Spleen (tissue), 11 donors: ENCODE measurements at regions not wholly inside any gene's neighbourhood (a gene's known extent, or its start where the extent isn't known, plus 50 kb on each side); places are given as distances from the start of the nearest gene placed in this dataset.

Experiments
- DNase-seq: peaks from one replicate; pipeline ENCODE4 v3.0.0-alpha.2; 2020
- H3K27ac ChIP-seq, 8 donors: fragments of 200-600 bp; sonication (generic) in 7 of 8; 1 replicate in 4 of 8; 2 replicates in 4 of 8; pipeline versions ENCODE4 v1.5.0 to v1.8.0; 2016 to 2021; ENCODE audit warnings: inconsistent platforms in 4 of 8, mild to moderate bottlenecking in 4 of 8, moderate library complexity in 1 of 8
- H3K27me3 ChIP-seq, 7 donors: fragments of 200-600 bp; sonication (generic) in 6 of 7; replicated peaks in 1 of 7; 1 replicate in 4 of 7; 2 replicates in 3 of 7; pipeline versions ENCODE4 v1.5.0 to v1.8.0; 2016 to 2021; ENCODE audit warnings: inconsistent platforms in 3 of 7, mild to moderate bottlenecking in 1 of 7
- H3K36me3 ChIP-seq, 6 donors: fragments of 200-600 bp; sonication (generic) in 5 of 6; 1 replicate in 4 of 6; 2 replicates in 2 of 6; pipeline versions ENCODE4 v1.5.0 to v1.8.0; 2016 to 2021; ENCODE audit warnings: inconsistent platforms in 2 of 6
- H3K4me1 ChIP-seq, 6 donors: fragments of 200-600 bp; sonication (generic) in 5 of 6; 1 replicate in 3 of 6; 2 replicates in 3 of 6; pipeline versions ENCODE4 v1.5.0 to v1.8.0; 2016 to 2021; ENCODE audit warnings: inconsistent platforms in 3 of 6
- H3K4me3 ChIP-seq, 8 donors: fragments of 200-600 bp; sonication (generic) in 7 of 8; 1 replicate in 4 of 8; 2 replicates in 4 of 8; pipeline versions ENCODE4 v1.5.0 to v1.8.0; 2016 to 2021; ENCODE audit warnings: inconsistent platforms in 4 of 8, mild to moderate bottlenecking in 4 of 8, moderate library complexity in 2 of 8
- H3K9me3 ChIP-seq, 8 donors: fragments of 200-600 bp; sonication (generic) in 7 of 8; 1 replicate in 4 of 8; 2 replicates in 4 of 8; pipeline versions ENCODE4 v1.5.0 to v1.8.0; 2016 to 2021; ENCODE audit warnings: inconsistent platforms in 4 of 8
- POLR2A ChIP-seq, 3 donors: fragments of 450-650 bp; IDR thresholded peaks; one replicate each; pipeline ENCODE4 v1.5.1; 2017; ENCODE audit warnings: antibody characterized with exemption in 3 of 3, mild to moderate bottlenecking in 1 of 3
- POLR2AphosphoS5 ChIP-seq, 3 donors: sonication (generic); formaldehyde crosslinking; IDR thresholded peaks; one replicate each; pipeline ENCODE4 v1.5.1; 2017; ENCODE audit warnings: antibody characterized with exemption in 3 of 3
- WGBS, 5 donors: extraction: QIAGEN DNeasy Blood & Tissue Kit in 3 of 5; methylation state at CpG; one replicate each; pipeline versions ENCODE4 v1.1.5 to v1.1.7; 2013 to 2018; 5-methylcytosine and 5-hydroxymethylcytosine counted together
- intact Hi-C: fragments of 100-400 bp; cut with DNase I; formaldehyde crosslinking; loops from one replicate; pipeline ENCODE4 v1.15.0; 2023; ENCODE audit warnings: low total_unique reads
- TF ChIP-seq, protein P1 (sequence below), 11 experiments: fragments of 200-600 bp in 7 of 11; fragments of 450-650 bp in 4 of 11; sonication (generic) in 4 of 11; IDR thresholded peaks in 8 of 11; conservative IDR thresholded peaks in 3 of 11; 1 replicate in 7 of 11; 2 replicates in 4 of 11; pipeline versions ENCODE4 v1.4.0 to v1.8.0; 2016 to 2021; ENCODE audit warnings: antibody characterized with exemption in 11 of 11, inconsistent platforms in 4 of 11, mild to moderate bottlenecking in 1 of 11
- donor health status: healthy with polysubstance abuse.
- donor health status: DM: no; HTN: no; CAD: no; lungs with moderate emphysema.
- donor health status: DM: no; HTN: no; CAD: no.
- donor health status: Bipolar disorder and iron deficiency.
- donor health status: healthy.
- donor health status: DM: no; HTN: no; CAD: no.
- donor health status: DM: yes; HTN: yes; CAD: no.

DNA sequence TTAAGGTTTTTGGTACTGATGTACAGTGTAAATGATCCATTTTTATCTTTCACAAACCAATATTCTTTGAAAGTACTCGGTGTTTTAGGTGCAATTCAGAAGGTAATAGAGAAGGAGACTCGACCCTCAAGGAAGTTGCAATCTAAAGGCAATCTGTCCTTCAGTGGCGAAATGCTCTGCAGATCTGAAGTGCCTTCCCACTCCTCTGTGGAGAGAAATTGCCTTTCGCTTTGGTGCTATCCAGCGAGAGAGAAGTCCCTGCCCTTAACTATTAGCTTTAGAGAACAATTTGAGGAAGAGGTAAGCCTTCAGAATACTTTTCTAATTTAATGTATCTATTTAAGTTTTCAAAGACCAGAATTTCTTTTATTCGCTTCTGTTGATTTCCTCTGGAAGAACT is 371.8 kb upstream of the FANCL start:
- 50 to 81% (median 57%) methylated on average over 6 of the region's 6 CpGs for WGBS, 5 donors
- TF ChIP-seq, protein P1, sequence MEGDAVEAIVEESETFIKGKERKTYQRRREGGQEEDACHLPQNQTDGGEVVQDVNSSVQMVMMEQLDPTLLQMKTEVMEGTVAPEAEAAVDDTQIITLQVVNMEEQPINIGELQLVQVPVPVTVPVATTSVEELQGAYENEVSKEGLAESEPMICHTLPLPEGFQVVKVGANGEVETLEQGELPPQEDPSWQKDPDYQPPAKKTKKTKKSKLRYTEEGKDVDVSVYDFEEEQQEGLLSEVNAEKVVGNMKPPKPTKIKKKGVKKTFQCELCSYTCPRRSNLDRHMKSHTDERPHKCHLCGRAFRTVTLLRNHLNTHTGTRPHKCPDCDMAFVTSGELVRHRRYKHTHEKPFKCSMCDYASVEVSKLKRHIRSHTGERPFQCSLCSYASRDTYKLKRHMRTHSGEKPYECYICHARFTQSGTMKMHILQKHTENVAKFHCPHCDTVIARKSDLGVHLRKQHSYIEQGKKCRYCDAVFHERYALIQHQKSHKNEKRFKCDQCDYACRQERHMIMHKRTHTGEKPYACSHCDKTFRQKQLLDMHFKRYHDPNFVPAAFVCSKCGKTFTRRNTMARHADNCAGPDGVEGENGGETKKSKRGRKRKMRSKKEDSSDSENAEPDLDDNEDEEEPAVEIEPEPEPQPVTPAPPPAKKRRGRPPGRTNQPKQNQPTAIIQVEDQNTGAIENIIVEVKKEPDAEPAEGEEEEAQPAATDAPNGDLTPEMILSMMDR (IDR thresholded peaks at IDR 0.05 in 8 of 11, conservative IDR thresholded peaks at IDR 0.05 in 3 of 11) = no peak
- TF ChIP-seq POLR2A (IDR thresholded peaks at IDR 0.05) (no peak), POLR2AphosphoS5 (IDR thresholded peaks at IDR 0.05) (no peak)

DNA sequence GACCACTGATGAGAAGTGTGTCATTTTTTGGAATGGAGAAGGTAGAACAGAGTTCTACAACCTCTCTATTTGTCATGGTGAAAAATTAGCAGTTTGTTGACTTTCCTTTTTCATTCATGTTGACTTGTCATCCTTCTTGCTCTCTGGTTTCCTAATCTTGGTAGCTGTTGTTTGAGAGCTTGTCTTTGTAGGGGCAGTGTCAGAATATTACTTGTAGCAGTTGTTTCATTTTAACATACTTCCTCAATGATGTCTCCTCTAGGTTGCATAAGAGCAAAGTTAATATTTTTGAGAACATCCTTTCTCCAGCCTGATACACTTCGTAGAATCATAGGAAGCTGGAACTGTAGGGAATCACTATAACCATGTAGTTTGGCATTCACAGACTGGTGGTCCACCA is 368.2 kb upstream of the FANCL start:
- H3K27ac ChIP-seq = no peak overlapping the region
- no peaks in the 10 kb centered on the region for H3K9me3 ChIP-seq
- intact Hi-C loops = no loop called here
- peaks cover 0 to under 1% (median 0%) of the 10 kb centered on the region in 6 donors for H3K4me1 ChIP-seq
- H3K36me3 ChIP-seq = no peaks in the 10 kb centered on the region
- WGBS, 5 donors = 25 to 72% (median 53%) methylated on average over 1 of the region's 1 CpG
- TF ChIP-seq POLR2AphosphoS5 (IDR thresholded peaks at IDR 0.05) (no peak), POLR2A (IDR thresholded peaks at IDR 0.05) (no peak)
- TF ChIP-seq, protein P1 (IDR thresholded peaks at IDR 0.05 in 8 of 11, conservative IDR thresholded peaks at IDR 0.05 in 3 of 11) = no peak
- no peak for DNase-seq
- H3K4me3 ChIP-seq = no peak overlapping the region
- no peaks in the 10 kb centered on the region for H3K27me3 ChIP-seq

More for the DNA sequence above, 371.8 kb upstream of the FANCL start:
- intact Hi-C loops = no loop called here
- DNase-seq = no peak
- Histone ChIP-seq H3K27ac (no peak overlapping the region), H3K27me3 (no peaks in the 10 kb centered on the region), H3K36me3 (no peaks in the 10 kb centered on the region), H3K9me3 (no peaks in the 10 kb centered on the region), H3K4me3 (no peak overlapping the region), H3K4me1 (peaks cover 0 to 4% (median 0%) of the 10 kb centered on the region in 6 donors)

DNA sequence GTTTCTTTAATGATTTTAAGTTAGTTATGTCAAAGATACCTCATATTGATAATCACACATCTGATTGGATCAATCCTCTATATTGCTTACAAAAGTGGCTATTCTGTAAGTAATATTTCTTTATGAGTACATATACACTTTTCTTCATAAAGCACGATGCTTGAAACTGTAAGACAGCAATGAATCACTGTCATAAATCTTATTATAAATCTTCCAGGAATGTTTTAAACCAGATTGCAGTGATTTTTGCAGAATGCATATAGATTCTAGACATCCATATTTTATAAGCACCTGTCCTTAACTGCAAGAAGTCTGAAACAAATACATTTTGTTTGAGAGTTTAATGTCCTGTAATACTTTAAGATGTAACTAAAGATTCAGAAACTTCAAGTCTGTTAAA is 367.0 kb upstream of the FANCL start:
- Histone ChIP-seq H3K4me1 (no peaks in the 10 kb centered on the region), H3K27ac (no peak overlapping the region), H3K36me3 (no peaks in the 10 kb centered on the region), H3K27me3 (no peaks in the 10 kb centered on the region), H3K4me3 (no peak overlapping the region), H3K9me3 (no peaks in the 10 kb centered on the region)
- intact Hi-C loops = no loop called here
- no peak for DNase-seq
- no peak for TF ChIP-seq POLR2AphosphoS5 (IDR thresholded peaks at IDR 0.05)
- no peak for TF ChIP-seq POLR2A (IDR thresholded peaks at IDR 0.05)
- TF ChIP-seq, protein P1 (IDR thresholded peaks at IDR 0.05 in 8 of 11, conservative IDR thresholded peaks at IDR 0.05 in 3 of 11) = no peak
- 57 to 84% (median 76%) methylated on average over 1 of the region's 1 CpG for WGBS, 5 donors

DNA sequence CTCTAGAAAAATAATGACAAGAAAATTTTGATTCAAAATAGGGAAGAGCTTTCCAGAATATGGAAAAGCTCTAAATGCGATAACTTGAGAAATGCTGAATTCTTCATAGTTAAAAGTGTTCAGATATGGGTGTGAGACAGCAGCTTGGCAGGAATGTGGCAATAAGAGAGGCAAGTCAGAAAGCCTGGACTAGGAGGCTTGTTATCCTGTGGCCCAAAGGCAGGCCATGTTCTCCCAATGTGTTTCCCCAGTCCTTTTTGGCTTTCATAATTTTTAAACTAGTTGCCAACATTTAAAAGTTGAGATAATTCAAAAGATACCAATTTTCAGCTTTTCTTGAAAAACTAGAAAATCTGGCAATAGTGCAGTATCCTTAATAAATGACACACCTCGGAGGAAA is 366.3 kb upstream of the FANCL start:
- H3K36me3 ChIP-seq = no peaks in the 10 kb centered on the region
- TF ChIP-seq, protein P1 (IDR thresholded peaks at IDR 0.05 in 8 of 11, conservative IDR thresholded peaks at IDR 0.05 in 3 of 11) = no peak
- TF ChIP-seq POLR2A (IDR thresholded peaks at IDR 0.05) = no peak
- no peak for TF ChIP-seq POLR2AphosphoS5 (IDR thresholded peaks at IDR 0.05)
- DNase-seq = no peak
- WGBS, 5 donors = 84 to 93% (median 87%) methylated on average over 2 of the region's 2 CpGs
- intact Hi-C loops = no loop called here
- no peaks in the 10 kb centered on the region for H3K9me3 ChIP-seq
- no peak overlapping the region for H3K4me3 ChIP-seq
- H3K4me1 ChIP-seq = no peaks in the 10 kb centered on the region
- no peak overlapping the region for H3K27ac ChIP-seq
- no peaks in the 10 kb centered on the region for H3K27me3 ChIP-seq
